ENCODE measurements at regions not wholly inside any gene's neighbourhood (a gene's known extent, or its start where the extent isn't known, plus 50 kb on each side); places are given as distances from the start of the nearest gene placed in this dataset.

DNA sequence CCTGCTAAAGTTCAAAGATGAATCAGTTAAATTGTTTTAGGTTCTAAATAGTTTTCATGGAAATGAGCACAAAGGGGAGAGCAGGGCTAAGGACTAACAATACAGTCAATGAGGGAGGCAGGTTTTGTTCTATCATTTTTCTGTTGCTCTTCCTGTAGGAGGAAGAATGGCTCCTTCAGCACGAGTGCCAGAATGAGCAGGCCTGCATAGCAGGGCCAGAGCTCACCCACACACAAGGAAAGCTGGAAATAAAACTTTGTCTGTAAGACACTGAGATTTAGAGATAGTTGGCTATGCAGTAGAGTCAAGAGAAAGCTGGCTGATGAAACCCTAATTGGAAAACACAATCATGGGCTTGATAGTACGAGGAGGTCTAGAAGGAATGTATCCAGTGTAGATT is 313.3 kb downstream of the MBD2 start:
- Histone ChIP-seq H3K36me3 (ENCODE audit: control insufficient read depth in 2 of 2, insufficient read depth in 2 of 2, low read length in 1 of 2) (no peaks in the 10 kb centered on the region), H3K27me3 (ENCODE audit: control insufficient read depth in 2 of 2, insufficient read depth in 1 of 2, low read length in 1 of 2) (no peaks in the 10 kb centered on the region), H3K27ac (ENCODE audit: low read depth in 1 of 2, low read length in 1 of 2) (no peak overlapping the region), H3K9me3 (ENCODE audit: control insufficient read depth in 2 of 2, insufficient read depth in 1 of 2, low read length in 1 of 2) (no peaks in the 10 kb centered on the region), H3K4me3 (ENCODE audit: low read length in 2 of 2) (no peak overlapping the region), H3K4me1 (ENCODE audit: control insufficient read depth in 2 of 2, insufficient read depth in 2 of 2, low read length in 2 of 2) (no peaks in the 10 kb centered on the region)
- DNase-seq (ENCODE audit: low read depth in 6 of 9, low spot score in 9 of 9), result no peak
- 69% methylated on average over 2 of the region's 2 CpGs for WGBS

DNA sequence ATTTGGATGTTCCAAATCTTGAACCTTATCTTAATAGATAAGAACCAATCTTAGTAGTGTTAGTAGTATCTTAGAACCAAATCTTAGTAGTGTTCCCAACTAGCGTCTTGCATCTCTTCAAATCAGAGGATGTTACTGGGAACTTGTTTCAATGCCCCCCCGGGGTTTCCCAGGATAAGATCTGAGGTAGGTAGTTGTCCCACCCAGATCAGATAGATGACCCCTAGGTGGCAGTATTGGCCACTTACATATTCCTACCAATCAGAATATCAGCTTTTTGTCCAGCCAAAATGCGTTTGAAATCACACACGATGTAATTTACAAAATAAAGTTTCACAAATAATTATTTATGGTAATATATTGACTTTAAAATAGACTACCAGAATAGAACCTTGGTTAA is 314.8 kb downstream of the MBD2 start:
- peak in 4 of 9 donors; percentile 0 to 22 (median 3) for DNase-seq (ENCODE audit: low read depth in 6 of 9, low spot score in 9 of 9)
- no peaks in the 10 kb centered on the region for H3K27me3 ChIP-seq (ENCODE audit: control insufficient read depth in 2 of 2, insufficient read depth in 1 of 2, low read length in 1 of 2)
- H3K4me3 ChIP-seq (ENCODE audit: low read length in 2 of 2), result no peak overlapping the region
- no peaks in the 10 kb centered on the region for H3K4me1 ChIP-seq (ENCODE audit: control insufficient read depth in 2 of 2, insufficient read depth in 2 of 2, low read length in 2 of 2)
- H3K27ac ChIP-seq (ENCODE audit: low read depth in 1 of 2, low read length in 1 of 2), result no peak overlapping the region
- no peaks in the 10 kb centered on the region for H3K36me3 ChIP-seq (ENCODE audit: control insufficient read depth in 2 of 2, insufficient read depth in 2 of 2, low read length in 1 of 2)
- H3K9me3 ChIP-seq (ENCODE audit: control insufficient read depth in 2 of 2, insufficient read depth in 1 of 2, low read length in 1 of 2), result no peaks in the 10 kb centered on the region
- 62% methylated on average over 4 of the region's 4 CpGs for WGBS

DNA sequence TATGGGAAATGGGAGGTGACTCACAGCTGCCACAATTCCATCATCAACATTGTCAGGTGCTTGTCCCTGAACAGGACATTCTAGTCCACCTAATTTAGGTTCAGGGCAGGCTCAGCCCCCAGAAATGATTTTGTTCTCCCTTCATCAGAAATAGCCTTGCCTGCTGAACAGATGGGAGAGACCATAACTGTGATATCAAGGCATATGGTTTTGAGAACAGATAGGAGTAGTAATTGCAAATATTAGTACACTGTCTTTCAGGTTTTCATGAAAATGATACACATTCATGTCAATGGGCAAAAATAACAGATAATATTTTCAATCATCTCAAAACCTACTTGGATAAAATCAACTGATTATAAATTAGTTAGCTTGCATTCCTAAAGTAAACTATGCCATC is 316.5 kb downstream of the MBD2 start:
- H3K4me3 ChIP-seq (ENCODE audit: low read length in 2 of 2), result no peak overlapping the region
- no peaks in the 10 kb centered on the region for H3K36me3 ChIP-seq (ENCODE audit: control insufficient read depth in 2 of 2, insufficient read depth in 2 of 2, low read length in 1 of 2)
- no peak for DNase-seq (ENCODE audit: low read depth in 6 of 9, low spot score in 9 of 9)
- no peaks in the 10 kb centered on the region for H3K27me3 ChIP-seq (ENCODE audit: control insufficient read depth in 2 of 2, insufficient read depth in 1 of 2, low read length in 1 of 2)
- no peaks in the 10 kb centered on the region for H3K4me1 ChIP-seq (ENCODE audit: control insufficient read depth in 2 of 2, insufficient read depth in 2 of 2, low read length in 2 of 2)
- H3K9me3 ChIP-seq (ENCODE audit: control insufficient read depth in 2 of 2, insufficient read depth in 1 of 2, low read length in 1 of 2), result no peaks in the 10 kb centered on the region
- H3K27ac ChIP-seq (ENCODE audit: low read depth in 1 of 2, low read length in 1 of 2), result no peak overlapping the region

DNA sequence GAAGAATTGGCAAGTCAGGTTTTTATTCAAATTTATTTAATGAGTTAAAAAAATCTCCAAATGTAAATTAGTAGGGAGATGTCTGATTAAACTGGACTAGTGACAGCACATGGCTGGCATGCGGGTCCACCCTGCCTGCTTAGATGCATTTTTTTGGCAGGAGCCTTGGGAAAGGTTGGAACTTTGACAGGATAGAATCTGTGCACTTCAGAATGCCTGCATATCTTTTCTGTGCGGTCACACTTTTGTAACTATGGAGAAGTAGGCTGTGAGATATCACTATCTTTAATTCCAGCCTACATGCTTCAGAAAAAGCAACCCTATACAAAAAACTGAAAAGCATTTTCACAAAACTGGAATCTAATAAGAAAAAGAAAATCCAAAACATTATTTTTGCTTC is 317.8 kb downstream of the MBD2 start:
- H3K4me1 ChIP-seq (ENCODE audit: control insufficient read depth in 2 of 2, insufficient read depth in 2 of 2, low read length in 2 of 2), result no peaks in the 10 kb centered on the region
- WGBS, result 96% methylated on average over 2 of the region's 2 CpGs
- H3K4me3 ChIP-seq (ENCODE audit: low read length in 2 of 2), result no peak overlapping the region
- DNase-seq (ENCODE audit: low read depth in 6 of 9, low spot score in 9 of 9), result no peak
- no peaks in the 10 kb centered on the region for H3K36me3 ChIP-seq (ENCODE audit: control insufficient read depth in 2 of 2, insufficient read depth in 2 of 2, low read length in 1 of 2)
- H3K9me3 ChIP-seq (ENCODE audit: control insufficient read depth in 2 of 2, insufficient read depth in 1 of 2, low read length in 1 of 2), result no peaks in the 10 kb centered on the region
- no peak overlapping the region for H3K27ac ChIP-seq (ENCODE audit: low read depth in 1 of 2, low read length in 1 of 2)
- H3K27me3 ChIP-seq (ENCODE audit: control insufficient read depth in 2 of 2, insufficient read depth in 1 of 2, low read length in 1 of 2), result no peaks in the 10 kb centered on the region

DNA sequence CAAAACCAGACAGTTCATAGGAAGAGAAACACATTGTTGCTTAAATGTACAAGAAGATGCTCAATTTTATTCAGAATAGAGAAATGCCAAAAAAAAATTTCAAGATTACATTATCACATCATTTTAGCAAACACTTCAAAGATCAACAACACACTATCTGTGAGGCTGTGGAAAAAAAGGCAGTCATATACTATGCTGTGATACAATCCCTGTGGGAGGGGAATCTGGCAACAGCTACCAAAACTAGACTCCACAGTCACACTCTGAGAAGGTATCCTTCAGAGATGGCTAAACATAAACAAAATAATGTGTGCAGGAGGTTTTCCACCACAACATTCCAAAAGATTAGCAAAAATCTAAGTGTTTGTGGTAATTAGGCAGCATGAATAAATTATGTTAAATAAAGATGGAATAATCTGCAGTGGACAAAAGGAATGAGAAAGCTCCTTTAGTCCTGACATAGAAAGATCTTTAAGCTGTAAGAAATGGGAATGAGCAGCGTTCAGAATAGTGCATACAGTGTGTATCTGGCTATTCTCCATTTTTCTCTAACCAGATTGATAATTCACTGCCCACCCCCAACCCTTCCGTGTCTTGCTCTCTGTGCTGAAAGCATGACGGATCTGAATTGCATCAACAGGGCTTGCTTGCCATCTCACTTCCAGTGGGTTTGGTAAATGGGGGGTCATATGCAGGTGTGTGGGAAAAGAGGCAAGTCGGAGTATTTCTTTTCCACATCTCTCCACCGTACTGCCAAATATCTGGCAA is 329.6 kb downstream of the MBD2 start:
- DNase-seq (ENCODE audit: low read depth in 6 of 9, low spot score in 9 of 9), result no peak
- Histone ChIP-seq H3K4me1 (ENCODE audit: control insufficient read depth in 2 of 2, insufficient read depth in 2 of 2, low read length in 2 of 2) (no peaks in the 10 kb centered on the region), H3K9me3 (ENCODE audit: control insufficient read depth in 2 of 2, insufficient read depth in 1 of 2, low read length in 1 of 2) (no peaks in the 10 kb centered on the region), H3K4me3 (ENCODE audit: low read length in 2 of 2) (no peak overlapping the region), H3K27me3 (ENCODE audit: control insufficient read depth in 2 of 2, insufficient read depth in 1 of 2, low read length in 1 of 2) (no peaks in the 10 kb centered on the region), H3K36me3 (ENCODE audit: control insufficient read depth in 2 of 2, insufficient read depth in 2 of 2, low read length in 1 of 2) (no peaks in the 10 kb centered on the region), H3K27ac (ENCODE audit: low read depth in 1 of 2, low read length in 1 of 2) (no peak overlapping the region)
- 92% methylated on average over 5 of the region's 5 CpGs for WGBS

DNA sequence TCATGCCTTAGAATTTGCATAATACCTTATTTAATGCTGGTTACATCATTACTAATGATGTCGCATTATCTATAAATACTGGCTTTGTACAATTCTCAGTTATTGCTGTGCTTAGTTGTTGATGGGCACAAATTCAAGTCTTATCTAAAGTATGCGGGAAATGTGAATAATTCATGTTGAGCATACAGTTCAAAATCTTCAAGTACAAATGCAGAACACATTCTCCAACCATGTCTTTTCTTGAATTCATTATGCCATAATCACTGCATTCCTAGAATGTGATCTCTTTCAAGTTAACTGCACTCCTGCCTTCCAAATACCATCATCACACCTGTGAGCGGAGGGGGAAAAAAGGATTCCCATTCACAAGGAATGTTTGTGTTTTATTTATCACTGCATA is 337.0 kb downstream of the MBD2 start:
- DNase-seq (ENCODE audit: low read depth in 6 of 9, low spot score in 9 of 9), result no peak
- Histone ChIP-seq H3K27me3 (ENCODE audit: control insufficient read depth in 2 of 2, insufficient read depth in 1 of 2, low read length in 1 of 2) (no peaks in the 10 kb centered on the region), H3K9me3 (ENCODE audit: control insufficient read depth in 2 of 2, insufficient read depth in 1 of 2, low read length in 1 of 2) (no peaks in the 10 kb centered on the region), H3K4me1 (ENCODE audit: control insufficient read depth in 2 of 2, insufficient read depth in 2 of 2, low read length in 2 of 2) (no peaks in the 10 kb centered on the region), H3K36me3 (ENCODE audit: control insufficient read depth in 2 of 2, insufficient read depth in 2 of 2, low read length in 1 of 2) (no peaks in the 10 kb centered on the region), H3K4me3 (ENCODE audit: low read length in 2 of 2) (no peak overlapping the region), H3K27ac (ENCODE audit: low read depth in 1 of 2, low read length in 1 of 2) (no peak overlapping the region)
- WGBS, result 95% methylated on average over 3 of the region's 3 CpGs

DNA sequence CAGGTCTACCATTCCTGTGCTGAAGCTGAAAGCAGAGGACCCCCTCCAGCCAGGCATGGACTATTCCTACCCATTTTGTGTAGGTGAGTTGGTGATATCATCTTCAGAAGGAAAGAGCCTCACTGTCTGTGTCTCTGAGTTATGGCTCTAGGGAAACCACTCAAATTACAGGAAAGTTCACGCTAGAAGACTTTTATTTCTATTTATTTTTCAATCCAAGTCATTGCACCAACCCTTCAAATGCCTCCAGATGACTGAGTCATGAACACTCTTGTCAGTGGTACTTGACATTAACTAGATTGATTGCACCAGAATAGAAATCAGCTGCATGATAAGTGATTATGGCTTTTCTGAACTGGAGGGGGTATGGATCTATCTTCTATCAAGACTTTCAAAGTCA is 338.4 kb downstream of the MBD2 start:
- WGBS, result 91% methylated on average over 1 of the region's 1 CpG
- H3K27me3 ChIP-seq (ENCODE audit: control insufficient read depth in 2 of 2, insufficient read depth in 1 of 2, low read length in 1 of 2), result no peaks in the 10 kb centered on the region

DNA sequence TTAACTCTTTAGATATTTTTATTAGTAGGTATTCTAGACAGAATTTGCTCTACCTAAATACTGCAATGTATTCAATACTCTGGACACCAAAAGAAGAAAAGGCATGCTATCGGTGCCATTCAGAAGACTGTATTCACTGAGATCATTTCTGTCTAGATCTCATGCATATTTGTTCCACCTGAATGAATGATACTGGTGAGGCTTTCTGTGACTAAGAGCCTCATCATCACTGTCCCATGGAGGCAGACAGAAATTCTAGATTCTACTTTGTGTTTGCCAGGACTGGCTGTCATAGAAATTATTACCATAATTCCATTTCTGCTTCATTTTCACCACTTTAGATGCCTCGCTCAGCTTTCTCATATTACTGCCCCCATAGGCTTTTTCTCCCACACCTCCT is 340.7 kb downstream of the MBD2 start:
- Histone ChIP-seq H3K36me3 (ENCODE audit: control insufficient read depth in 2 of 2, insufficient read depth in 2 of 2, low read length in 1 of 2) (no peaks in the 10 kb centered on the region), H3K9me3 (ENCODE audit: control insufficient read depth in 2 of 2, insufficient read depth in 1 of 2, low read length in 1 of 2) (peaks cover 0 to 3% of the 10 kb centered on the region in 2 donors), H3K4me1 (ENCODE audit: control insufficient read depth in 2 of 2, insufficient read depth in 2 of 2, low read length in 2 of 2) (no peaks in the 10 kb centered on the region), H3K4me3 (ENCODE audit: low read length in 2 of 2) (no peak overlapping the region), H3K27ac (ENCODE audit: low read depth in 1 of 2, low read length in 1 of 2) (no peak overlapping the region), H3K27me3 (ENCODE audit: control insufficient read depth in 2 of 2, insufficient read depth in 1 of 2, low read length in 1 of 2) (no peaks in the 10 kb centered on the region)
- WGBS, result 95% methylated on average over 2 of the region's 2 CpGs
- DNase-seq (ENCODE audit: low read depth in 6 of 9, low spot score in 9 of 9), result no peak

More for the DNA sequence above, 338.4 kb downstream of the MBD2 start:
- Histone ChIP-seq H3K9me3 (ENCODE audit: control insufficient read depth in 2 of 2, insufficient read depth in 1 of 2, low read length in 1 of 2) (peaks cover 0 to 3% of the 10 kb centered on the region in 2 donors), H3K4me3 (ENCODE audit: low read length in 2 of 2) (no peak overlapping the region), H3K36me3 (ENCODE audit: control insufficient read depth in 2 of 2, insufficient read depth in 2 of 2, low read length in 1 of 2) (no peaks in the 10 kb centered on the region), H3K4me1 (ENCODE audit: control insufficient read depth in 2 of 2, insufficient read depth in 2 of 2, low read length in 2 of 2) (no peaks in the 10 kb centered on the region), H3K27ac (ENCODE audit: low read depth in 1 of 2, low read length in 1 of 2) (no peak overlapping the region)
- DNase-seq (ENCODE audit: low read depth in 6 of 9, low spot score in 9 of 9), result no peak

DNA sequence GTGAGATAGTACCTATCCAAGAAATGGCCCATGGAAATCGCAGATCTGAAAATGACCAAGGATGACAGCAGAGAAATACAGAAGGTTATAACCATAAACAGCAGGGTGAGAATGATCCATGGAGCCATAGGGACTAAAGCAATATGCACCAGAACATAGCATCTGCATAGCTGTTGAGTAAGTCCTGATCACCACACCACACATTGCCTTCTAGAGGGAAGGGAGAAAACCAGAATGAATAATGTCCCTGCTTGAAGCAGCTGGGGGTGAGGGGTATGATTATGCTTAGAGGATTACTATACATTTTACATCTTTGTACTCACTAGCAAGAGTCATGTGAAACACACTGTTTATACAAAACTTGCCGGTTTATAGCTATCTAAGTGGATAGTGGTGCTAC is 350.4 kb downstream of the MBD2 start:
- Histone ChIP-seq H3K27ac (ENCODE audit: low read depth in 1 of 2, low read length in 1 of 2) (no peak overlapping the region), H3K4me3 (ENCODE audit: low read length in 2 of 2) (no peak overlapping the region), H3K27me3 (ENCODE audit: control insufficient read depth in 2 of 2, insufficient read depth in 1 of 2, low read length in 1 of 2) (no peaks in the 10 kb centered on the region), H3K36me3 (ENCODE audit: control insufficient read depth in 2 of 2, insufficient read depth in 2 of 2, low read length in 1 of 2) (no peaks in the 10 kb centered on the region), H3K9me3 (ENCODE audit: control insufficient read depth in 2 of 2, insufficient read depth in 1 of 2, low read length in 1 of 2) (no peaks in the 10 kb centered on the region), H3K4me1 (ENCODE audit: control insufficient read depth in 2 of 2, insufficient read depth in 2 of 2, low read length in 2 of 2) (no peaks in the 10 kb centered on the region)
- DNase-seq (ENCODE audit: low read depth in 6 of 9, low spot score in 9 of 9), result no peak
- 94% methylated on average over 2 of the region's 2 CpGs for WGBS

All from thymus (tissue), 11 donors.